Glomerular visceral epithelial cell (primary cell): ENCODE measurements at regions not wholly inside any gene's neighbourhood (a gene's known extent, or its start where the extent isn't known, plus 50 kb on each side); places are given as distances from the start of the nearest gene placed in this dataset.

Experiments
- DNase-seq: peaks from one replicate; pipeline ENCODE4 v3.0.0-alpha.2; 2016; ENCODE audit errors: extremely low spot score

DNA sequence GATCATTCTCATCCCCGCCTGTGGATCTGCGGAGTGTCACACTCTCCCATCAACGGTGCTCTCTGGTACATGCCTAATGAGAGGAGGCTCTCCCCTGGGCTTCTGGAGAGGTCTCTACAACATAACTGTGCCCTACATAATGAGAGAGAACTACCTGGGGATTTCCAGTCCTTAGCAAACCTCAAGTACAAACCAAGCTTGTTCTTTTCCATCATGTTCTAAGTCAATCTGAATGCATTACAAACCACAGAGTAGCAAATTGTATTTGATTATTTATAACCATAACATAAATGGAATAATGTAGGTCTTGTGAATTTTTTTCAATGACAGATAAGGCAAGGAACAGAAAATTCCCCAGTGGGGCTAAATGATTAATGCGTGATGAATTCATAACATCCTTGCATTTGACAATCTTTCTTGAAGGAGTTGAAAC lies 412.4 kb upstream of the NRP1 start:
- peak; percentile 3 for DNase-seq

DNA sequence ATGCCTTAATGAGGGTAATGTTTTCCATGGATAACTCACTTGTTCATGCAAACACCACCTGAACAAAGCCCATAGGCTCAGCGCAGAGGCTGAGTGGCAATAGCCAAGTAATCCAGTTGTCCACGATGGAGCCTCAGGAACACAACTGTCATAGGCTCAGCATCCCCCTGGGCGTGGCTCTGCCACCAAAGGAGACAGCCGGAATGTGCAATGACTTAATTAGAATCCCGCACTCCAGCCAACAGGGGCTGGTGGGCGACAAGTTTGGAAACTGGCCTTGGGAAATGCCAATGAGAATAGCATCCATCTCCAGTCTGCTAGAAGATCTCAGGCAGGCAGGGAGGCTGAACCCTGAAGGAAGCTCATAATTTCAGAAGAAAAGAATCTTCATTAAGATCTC lies 411.7 kb upstream of the NRP1 start:
- no peak for DNase-seq

DNA sequence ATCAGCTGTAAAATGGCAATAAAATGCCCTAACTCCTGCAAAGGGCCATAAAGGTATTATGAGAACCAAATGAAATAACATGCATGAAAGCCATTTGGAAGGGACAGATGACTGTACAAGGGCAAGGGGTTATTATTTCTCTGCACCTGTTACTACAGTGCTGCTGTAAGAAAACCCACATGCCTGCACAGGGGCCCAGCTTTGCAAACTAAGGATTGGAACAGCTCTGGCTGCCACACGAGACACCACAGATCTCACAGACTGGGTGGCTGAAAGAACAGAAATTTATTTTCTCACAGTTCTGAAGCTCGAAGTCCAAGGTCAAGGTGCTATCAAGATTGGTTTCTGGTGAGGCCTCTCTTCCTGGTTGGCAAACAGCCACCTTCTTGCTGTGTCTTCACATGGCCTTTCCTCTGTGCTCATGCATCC lies 409.0 kb upstream of the NRP1 start:
- DNase-seq, result no peak

DNA sequence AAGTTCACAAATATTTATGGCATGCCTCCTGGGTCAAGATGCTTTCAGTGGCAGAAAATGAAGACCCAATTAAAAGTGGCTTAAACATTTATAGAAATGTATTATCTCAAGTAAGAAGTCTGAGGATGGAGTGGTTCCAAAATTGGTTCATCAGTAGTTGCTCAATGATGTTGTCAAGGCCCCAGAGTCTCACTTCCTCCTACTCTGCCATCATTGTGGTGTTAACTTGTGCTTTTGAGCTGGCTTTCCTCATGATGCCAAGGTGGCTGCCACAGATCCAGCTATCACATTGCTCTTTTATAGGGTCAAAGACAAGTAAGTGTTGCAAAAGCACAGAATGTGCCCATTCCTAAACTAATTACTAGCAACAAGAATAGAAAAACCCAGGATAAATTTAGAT lies 404.6 kb upstream of the NRP1 start:
- no peak for DNase-seq

DNA sequence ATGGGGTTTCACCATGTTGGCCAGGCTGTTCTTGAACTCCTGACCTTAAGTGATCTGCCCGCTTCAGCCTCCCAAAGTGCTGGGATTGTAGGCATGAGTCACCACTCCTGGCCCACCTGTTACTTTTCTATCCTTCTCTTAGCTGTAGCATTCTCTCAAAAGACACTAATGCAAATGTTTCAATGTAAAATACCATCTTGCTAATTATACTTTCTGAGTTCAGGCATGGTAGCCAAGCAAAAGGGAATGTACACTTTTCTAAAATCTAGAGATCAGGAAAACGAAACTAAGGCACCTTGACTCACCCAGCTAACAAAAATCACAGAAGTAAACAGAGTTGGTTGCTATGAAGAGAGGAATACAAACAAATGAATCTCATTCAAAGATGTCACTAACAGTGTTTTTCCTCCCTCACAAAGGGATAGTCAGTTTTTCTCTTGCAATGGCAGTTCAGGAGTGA lies 401.0 kb upstream of the NRP1 start:
- DNase-seq, result peak; percentile 31

DNA sequence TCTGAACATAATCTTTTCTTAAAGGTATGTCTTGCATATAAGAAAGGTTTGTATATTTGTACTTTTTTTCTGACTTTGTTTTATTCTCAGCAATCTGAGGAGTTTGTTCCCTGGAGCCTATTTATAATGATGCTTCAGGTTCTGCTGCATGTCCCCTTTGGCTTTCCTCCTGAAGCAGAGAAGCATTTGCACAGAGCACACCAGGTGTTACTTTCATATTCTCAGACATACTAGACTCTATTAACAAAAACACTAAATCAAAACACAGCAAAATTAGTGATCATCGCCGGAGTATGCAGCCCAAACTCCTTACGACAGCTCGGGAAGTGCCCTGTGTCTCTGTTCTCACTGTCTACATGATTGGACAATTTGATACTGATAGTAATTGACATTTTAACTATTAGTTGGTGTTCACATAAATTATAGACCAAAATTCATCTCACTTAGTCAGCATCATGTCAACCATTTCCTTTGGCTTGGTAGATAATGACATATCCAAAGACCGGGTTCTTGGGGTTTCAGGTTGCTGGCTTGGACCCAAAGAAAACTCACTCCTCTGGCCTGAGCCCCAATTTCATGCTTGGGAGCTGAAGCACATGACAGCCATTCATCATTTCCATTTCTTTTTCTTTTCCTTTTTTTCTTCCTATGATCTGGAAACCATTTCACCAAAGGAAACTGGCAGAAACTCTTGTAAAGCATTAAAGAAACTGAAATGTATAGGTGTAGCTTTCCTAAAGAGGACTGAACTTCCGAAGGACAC lies 400.1 kb upstream of the NRP1 start:
- DNase-seq, result peak; percentile 77

DNA sequence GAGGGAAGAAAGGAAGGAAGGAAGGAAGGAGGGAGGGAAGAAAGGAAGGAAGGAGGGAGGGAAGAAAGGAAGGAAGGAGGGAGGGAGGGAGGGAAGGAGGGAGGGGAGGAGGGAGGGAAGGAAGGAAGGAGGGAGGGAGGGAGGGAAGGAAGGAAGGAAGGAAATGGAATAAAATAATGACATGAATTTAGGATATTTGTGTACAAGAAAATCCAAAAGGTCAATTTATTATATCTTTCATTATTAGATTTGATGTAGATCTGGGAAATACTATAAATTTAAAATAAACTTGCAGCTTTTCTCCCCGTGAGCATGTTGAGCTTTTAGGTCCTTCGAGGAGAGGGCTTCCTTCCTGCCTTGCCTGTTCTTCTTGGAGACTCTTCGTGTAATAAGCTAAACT lies 398.6 kb upstream of the NRP1 start:
- DNase-seq, result no peak

DNA sequence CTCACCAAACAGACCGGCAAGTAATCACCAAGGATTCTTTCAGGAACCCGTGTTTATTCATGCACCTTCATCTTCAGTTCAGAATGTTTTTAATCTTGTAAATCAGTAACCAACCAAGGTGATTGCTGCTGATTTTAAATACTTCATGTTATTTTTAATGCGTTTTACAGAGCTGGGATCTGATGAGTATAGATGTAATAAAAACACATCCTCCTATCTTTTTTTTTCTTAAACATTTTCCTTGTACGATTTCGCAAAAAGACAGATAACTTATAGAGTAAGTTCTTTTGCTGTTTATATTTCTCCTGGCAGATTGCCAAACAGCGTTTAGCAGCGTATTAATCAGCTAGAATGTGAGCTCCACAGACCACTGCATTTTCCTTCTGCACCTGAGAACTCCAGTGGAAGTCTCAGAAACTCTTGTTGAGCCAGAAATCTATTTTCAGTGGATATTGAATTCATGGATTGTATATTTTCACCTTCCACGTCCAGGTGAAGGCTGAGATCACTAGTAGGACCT lies 397.8 kb upstream of the NRP1 start:
- peak; percentile 42 for DNase-seq

DNA sequence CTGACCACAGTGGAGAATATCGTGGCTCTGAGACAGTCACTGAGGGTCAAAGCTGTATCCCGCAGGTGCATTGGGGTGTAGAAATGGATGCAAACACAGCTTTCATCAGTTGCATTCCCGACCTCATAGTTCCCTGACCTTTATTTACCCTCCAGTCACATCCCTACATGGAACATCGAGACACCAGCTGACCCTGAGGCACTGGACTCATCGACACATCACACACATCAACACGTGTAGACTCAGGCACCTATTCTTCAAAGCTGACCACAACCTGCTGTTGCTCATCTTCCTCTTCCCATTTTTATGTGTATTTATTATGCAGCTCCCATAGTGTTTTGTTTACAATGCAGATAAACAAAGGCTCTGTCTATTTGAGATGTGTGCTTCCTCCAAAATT lies 396.9 kb upstream of the NRP1 start:
- no peak for DNase-seq

DNA sequence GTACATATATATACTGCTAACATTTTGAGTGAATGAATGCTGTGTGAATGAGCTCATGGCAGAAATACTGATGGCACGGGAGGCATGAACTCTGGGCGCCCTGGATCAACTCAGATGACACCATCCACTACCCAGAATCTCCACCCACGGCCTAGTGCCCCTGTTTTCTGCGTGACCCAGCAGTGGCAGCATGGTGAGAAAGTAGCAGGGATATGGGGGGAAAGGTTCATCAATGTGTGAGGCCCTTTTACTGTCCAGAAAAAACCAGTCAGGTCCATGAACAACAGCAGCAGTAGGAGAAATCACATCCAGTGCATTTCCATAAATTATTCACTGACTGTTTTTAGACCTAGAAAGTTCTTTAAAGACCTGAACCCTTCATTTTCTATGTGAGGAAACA lies 391.0 kb upstream of the NRP1 start:
- no peak for DNase-seq

DNA sequence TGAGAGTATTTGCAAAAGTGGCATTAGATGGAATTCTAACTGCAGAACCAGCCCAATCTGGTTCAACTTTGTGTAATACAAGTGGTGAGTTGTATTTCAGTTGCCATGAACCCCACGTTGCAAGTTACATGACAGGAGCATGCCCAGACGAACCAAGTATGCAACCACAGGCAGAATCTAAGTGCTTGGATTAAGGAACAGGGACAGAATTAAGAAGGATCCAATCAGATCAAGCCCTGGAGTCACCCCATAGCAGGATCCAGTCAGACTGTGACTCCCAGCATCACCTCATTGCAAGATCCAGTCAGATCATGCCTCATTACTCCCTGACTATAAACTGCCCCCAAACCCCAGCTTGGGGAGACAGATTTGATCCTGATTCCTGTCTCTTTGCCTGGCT lies 388.7 kb upstream of the NRP1 start:
- no peak for DNase-seq

DNA sequence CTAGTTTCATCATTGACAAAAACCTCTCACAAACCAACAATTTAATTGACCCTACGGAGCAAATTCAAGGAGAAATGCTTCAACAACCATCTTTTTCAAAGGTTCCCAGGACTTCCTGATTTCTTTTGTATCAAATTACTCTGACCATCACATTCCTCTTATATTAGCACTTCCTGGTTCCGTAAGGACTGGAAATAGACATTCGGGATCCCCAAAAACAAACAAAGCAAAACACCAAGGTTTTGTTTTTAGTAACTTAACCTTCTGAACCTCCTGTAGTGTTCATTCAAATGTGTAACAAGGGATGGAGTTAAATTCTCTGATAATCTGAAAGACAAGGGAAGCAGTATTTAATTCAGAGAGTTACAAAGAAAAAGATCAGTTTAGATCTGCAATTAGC lies 387.6 kb upstream of the NRP1 start:
- no peak for DNase-seq

DNA sequence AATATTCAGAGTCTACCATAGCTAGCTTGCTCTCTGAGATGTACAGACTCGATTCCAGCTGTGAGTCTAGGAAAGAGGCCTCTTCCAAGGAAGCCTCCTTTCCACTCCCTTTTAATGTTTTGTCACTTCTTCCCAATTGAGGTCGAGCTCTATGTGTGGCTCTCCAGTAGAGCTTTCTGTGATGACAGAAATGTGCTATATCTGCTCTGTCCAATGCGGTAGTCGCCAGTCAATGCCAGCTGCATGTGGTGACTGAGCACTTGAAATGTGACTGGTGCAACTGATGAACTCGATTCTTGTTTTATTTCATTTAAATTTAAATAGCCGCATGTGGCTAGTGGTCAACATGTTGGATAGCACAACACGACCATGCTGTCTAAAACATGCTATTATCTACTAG lies 387.0 kb upstream of the NRP1 start:
- no peak for DNase-seq

DNA sequence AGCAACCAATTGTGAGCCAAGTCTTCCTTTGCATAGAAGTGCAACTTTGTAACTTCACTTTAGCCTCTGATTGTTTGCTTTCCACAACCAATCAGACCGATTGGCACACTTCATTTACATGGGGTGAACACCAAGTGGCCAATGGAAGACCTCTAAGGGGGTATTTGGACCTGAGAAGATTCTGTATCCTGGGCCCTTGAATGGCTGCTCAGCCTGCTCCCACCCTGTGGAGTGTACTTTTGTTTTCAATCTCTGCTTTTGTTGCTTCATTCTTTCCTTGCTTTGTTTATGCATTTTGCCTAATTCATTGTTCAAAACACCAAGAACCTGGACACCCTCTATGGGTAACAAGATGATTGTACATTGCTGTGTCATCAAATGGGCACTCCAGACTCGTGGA lies 385.7 kb upstream of the NRP1 start:
- DNase-seq, result no peak

DNA sequence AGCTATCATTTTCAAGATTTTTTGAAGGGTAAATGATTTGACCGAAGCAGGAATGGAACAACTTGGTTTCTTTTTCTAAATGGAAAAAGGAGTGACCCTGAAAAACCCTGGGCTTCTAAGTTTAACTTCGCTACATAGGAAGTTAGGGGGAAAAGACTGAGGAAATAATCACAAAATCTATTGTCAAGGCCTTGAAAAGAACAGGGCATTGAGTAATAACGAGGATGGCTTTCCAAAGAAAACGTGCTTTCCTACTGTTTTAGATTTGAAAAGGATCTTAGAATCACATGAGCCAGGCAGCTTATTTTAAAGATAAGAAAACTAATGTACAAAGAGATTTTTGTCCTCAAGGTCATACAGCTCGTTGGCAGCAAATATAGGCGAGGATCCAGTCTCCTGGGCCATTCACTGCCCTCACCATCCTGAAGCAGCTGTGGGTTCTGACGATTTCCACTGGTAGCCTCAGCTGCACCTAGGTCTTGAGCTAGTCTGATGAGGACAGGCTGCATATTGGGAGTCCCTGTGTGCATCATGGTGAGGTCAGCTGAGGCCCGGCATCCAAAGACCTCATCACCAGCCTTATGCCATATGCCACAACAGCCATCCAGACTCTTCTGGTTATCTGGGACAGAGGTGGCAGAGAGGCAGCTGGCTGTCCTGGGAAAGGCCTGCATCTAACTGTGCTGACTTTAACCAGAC lies 384.7 kb upstream of the NRP1 start:
- no peak for DNase-seq

DNA sequence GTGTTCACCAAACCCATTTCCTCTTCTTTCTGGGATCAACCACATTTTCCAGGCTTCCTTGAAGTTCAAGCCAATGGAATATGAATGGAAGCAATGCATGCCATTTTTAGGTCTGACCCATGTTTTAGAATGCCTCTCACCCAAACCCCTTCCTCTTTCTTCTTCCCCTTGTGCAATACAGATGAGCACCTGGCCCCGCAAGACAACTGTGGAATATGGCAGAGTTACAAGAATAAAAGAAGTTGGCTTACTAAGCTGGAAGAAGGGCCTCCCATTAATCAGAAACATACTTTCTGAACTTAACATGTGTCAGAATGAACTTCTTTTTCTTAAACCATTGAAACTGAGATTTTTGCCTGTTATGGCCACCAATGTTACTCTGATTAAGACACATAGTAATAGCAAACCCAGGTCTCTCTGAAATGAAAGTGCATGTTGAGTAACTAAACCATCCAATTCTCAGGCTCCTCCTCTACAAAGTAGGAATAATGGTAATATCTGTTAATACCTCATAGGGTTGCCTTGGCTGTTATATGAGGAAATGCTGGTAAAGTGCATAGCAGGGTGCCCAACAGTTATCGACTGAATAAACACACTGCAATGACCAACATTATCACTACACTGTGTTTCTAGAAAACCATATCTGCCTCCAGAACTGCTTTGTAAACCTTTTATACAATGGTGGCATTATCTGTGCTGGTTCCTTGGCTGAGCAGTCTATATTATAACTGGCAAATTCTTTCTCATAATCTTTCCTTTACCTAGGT lies 382.2 kb upstream of the NRP1 start:
- no peak for DNase-seq

DNA sequence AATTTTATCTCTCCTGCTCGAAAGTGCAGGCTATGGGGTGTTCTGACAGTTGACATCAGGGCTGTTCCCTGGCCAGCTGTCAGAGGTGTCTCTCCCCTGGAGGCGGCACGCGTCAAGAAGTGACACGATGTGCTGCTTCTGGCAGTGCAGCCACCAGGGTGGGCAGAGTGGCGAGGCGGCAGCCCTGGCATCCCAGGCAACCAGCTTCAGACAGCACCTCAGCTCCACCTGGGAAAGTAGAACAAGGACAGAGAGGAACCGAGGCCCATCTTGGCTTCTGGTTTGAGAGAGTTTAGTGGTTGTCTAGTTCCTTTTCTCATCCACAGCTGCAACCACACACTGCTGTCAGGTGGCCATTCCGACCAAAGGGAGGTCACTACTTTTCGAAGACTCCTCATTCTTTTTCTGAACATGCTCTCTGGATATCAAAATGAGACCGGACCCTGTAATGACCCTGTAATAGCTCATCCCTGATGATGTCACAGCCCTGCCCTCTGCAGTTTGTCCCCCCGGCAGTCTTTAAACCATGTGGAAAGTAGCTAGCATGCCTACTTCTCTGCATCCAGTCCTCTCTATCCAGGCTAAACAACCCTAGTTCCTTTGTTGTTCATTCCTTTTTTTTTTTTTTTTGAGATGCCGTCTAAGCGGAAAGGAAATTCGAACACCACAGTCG lies 381.0 kb upstream of the NRP1 start:
- no peak for DNase-seq

DNA sequence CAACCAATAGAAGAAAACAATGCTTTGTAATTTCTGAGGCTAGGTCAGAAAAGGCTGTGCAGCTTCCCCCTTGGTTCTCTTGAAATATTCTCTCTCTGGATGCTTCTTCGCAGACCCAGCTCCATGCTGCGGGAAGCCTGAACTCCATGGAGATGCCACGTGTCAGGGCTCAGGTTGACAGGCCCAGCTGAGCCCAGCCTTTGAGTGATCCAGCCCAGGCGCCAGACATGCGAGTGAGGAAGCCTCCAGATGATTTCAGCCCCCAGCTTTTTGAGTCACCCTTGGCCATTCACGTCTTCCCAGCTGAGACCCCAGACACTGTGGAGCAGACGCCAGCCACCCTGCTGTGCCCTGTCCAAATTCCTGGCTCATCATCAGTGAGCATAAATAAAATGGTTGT lies 378.4 kb upstream of the NRP1 start:
- no peak for DNase-seq

DNA sequence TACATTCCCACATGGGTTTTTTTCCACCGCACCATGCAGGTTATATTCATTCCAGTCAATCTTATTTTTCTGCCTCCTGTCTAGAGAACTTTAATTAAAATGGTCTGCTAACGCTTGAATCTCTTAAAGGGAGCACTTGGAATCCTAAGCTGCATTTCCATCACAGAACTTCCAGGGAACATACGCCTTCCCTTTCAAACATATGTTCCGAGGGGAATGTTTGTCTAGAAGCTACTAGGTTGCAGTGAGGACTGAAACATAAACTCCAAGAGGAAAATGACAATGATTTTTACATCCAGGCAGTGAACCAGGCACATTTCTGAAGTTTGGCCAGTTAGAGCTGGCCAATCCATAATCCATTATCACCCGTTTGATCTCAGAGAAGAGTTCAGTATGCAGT lies 375.5 kb upstream of the NRP1 start:
- DNase-seq, result no peak

DNA sequence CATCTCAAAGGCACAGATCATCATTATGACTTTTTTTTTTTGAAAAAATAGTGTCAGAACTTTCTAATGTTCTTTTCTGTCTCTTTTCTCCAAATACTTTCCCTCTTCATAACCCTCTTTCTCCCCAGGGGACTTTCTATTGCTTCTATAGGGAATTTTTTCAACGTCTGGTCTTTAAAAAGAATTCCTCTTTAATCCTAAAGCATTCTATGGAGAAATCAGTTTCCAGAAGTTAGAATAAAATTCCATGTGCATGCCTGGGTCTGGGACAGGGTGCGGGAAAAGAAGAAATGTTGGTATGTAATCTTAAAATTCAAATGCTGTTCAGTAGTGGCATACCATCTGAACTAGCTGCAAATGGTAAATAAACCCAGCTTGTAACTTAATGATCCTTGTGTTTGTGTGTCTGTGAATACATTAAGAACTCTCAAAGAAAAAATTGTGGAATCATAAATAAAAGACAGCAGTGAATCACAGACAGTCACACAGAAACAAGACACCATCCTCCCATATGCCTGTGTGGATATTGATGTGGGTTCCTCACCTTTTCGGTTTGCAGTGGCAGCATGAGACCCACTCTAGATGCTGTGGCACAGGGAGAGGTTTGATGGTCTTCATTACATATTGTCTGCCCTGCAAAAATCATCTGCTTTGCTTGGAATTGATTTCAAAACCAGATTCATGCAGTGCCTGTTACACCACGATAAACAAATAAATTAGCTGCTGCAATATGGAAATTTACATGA lies 374.7 kb upstream of the NRP1 start:
- no peak for DNase-seq

DNA sequence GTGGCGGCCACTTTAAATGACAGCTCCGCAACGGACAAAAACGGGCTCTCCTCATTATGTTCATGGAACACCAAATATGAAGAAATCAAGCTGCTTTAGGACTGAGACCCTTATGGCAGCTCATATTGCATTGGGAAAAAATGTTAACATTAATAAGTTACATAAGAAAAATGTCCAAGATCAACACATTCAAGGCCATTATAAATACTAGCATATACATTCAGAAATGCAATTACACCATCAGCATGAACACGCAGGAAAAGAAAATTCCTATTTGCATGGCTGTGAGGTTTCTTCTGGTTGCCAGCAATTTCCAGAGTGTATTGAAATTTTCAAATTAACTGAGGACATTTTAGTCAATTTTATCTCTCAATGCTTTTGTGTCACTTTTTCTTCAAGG lies 374.1 kb upstream of the NRP1 start:
- DNase-seq, result no peak
